Left hindlimb (tissue), 1 donor: ENCODE measurements at regions not wholly inside any gene's neighbourhood (a gene's known extent, or its start where the extent isn't known, plus 50 kb on each side); places are given as distances from the start of the nearest gene placed in this dataset.
"Not testable (repeated sequence)": the region's sequence is repeated elsewhere in the genome, so short reads cannot be mapped to it uniquely, and the experiment has no call there.

Experiments
- DNase-seq: peaks from one replicate; pipeline ENCODE4 v3.0.0-alpha.2; 2018

GRCh38 chr10:64648915-64649314 lies 1127.7 kb downstream of the REEP3 start:
- no peak for DNase-seq

GRCh38 chr10:64658528-64658927 lies 1137.3 kb downstream of the REEP3 start:
- DNase-seq, result no peak

- no peak for DNase-seq
Observed at GRCh38 chr10:64659311-64659710, 1138.1 kb downstream of the REEP3 start.

GRCh38 chr10:64682043-64682442 lies 1160.8 kb downstream of the REEP3 start:
- no peak for DNase-seq

- DNase-seq, result no peak
Observed at GRCh38 chr10:64690194-64690593, 1169.0 kb downstream of the REEP3 start.

GRCh38 chr10:64699244-64699643 lies 1178.0 kb downstream of the REEP3 start:
- DNase-seq, result no peak

GRCh38 chr10:64702086-64702485 lies 1180.9 kb downstream of the REEP3 start:
- DNase-seq, result not testable (repeated sequence)

- DNase-seq, result no peak
Observed at GRCh38 chr10:64708884-64709681, 1187.9 kb downstream of the REEP3 start.

GRCh38 chr10:64726466-64726865 lies 1205.3 kb downstream of the REEP3 start:
- no peak for DNase-seq

- DNase-seq, result no peak
Observed at GRCh38 chr10:64731016-64731415, 1209.8 kb downstream of the REEP3 start.

GRCh38 chr10:64732372-64732957 lies 1211.3 kb downstream of the REEP3 start:
- no peak for DNase-seq

- DNase-seq, result no peak
Observed at GRCh38 chr10:64733980-64734379, 1212.8 kb downstream of the REEP3 start.

- DNase-seq, result no peak
Observed at GRCh38 chr10:64738462-64738861, 1217.3 kb downstream of the REEP3 start.

GRCh38 chr10:64745565-64745964 lies 1224.4 kb downstream of the REEP3 start:
- no peak for DNase-seq

- DNase-seq, result no peak
Observed at GRCh38 chr10:64750672-64751071, 1229.5 kb downstream of the REEP3 start.

- no peak for DNase-seq
Observed at GRCh38 chr10:64753516-64753915, 1232.3 kb downstream of the REEP3 start.

GRCh38 chr10:64760371-64760770 lies 1239.2 kb downstream of the REEP3 start:
- no peak for DNase-seq

- no peak for DNase-seq
Observed at GRCh38 chr10:64762861-64763260, 1241.7 kb downstream of the REEP3 start.

- no peak for DNase-seq
Observed at GRCh38 chr10:64765498-64765897, 1244.3 kb downstream of the REEP3 start.

- no peak for DNase-seq
Observed at GRCh38 chr10:64771253-64772050, 1250.3 kb downstream of the REEP3 start.

GRCh38 chr10:64773357-64773756 lies 1252.2 kb downstream of the REEP3 start:
- DNase-seq, result no peak

- DNase-seq, result not testable (repeated sequence)
Observed at GRCh38 chr10:64784451-64784850, 1263.2 kb downstream of the REEP3 start.

GRCh38 chr10:64785816-64786215 lies 1264.6 kb downstream of the REEP3 start:
- DNase-seq, result no peak

- DNase-seq, result no peak
Observed at GRCh38 chr10:64786989-64787388, 1265.8 kb downstream of the REEP3 start.
